ENCODE measurements at regions not wholly inside any gene's neighbourhood (a gene's known extent, or its start where the extent isn't known, plus 50 kb on each side); places are given as distances from the start of the nearest gene placed in this dataset.

DNA sequence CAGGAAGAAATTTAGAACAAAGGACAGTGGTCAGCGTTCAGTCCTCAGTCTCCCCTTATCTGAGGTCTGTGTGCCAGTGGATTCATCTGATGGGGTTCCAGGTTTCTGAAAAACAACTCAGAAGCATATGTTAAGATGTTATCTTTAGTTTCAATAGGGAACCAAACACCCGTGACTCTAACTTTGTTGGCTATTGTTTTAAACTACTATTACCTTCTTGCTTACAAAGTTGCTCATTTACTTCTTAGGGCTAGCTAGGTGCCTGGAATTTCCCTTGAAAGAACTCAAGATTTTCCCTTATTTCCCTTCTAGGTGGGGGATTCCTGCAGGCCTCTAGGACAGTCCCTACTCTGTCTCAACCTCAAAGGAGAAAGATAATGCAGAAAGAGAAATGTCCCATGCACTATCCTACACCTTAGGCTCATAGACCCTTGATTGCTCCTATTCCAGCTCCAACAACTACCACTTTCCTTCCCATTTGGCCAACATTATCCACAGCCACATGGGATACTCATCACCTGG, 192.5 kb upstream of the LYZL1 start:
- no peak for DNase-seq

DNA sequence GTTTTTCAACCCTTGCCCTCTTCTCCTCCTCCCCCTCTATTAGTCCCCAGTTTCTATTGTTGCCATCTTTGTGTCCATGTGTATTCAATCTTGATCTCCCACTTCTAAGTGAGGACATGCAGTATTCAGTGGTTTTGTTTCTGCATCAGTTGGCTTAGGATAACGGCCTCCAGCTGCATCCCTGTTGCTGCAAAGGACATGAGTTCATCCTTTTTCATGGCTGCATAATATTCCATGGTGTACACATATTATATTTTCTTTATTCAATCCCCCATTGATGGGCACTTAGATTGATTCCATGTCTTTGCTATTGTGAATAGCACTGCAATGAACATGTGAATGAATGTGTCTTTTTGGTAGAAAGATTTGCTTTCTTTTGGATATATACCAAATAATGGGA, 190.4 kb upstream of the LYZL1 start:
- no peak for DNase-seq

DNA sequence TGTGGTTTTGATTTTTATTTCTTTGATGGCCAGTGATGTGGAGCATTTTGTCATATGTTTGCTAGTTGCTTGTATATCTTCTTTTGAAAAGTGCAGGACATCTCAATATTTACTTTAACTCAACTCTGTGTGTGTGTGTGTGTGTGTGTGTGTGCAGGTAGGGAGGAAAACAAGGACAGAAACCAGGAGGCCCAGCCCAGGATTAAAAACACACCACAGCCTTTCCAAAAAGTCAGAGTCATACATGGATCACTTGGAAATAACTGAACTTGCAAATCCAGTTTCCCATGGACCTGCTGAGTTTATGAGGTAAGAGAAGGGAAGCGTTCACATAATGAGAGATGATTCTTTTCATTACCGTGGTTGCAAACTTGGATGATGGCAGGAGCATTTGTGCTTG, 189.9 kb upstream of the LYZL1 start:
- no peak for DNase-seq

DNA sequence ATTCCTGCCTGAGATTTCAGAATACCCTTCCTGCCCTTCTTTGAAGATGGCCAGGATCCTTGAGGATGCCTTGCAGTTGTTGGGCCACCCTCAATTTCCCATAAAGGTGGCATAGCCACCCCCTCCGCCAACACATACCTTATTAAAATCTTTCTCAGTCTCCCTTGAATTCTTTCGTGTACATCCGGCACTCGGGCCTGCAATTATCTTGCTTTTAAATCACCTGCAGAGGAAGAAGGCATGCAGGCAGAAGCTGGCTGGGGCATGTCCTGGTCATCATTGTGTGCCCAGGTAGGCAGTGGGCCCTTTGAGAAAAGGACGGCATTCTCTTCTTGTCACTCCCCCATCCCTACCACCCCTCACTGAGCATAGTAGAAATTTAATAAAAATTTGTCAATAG, 189.5 kb upstream of the LYZL1 start:
- no peak for DNase-seq

DNA sequence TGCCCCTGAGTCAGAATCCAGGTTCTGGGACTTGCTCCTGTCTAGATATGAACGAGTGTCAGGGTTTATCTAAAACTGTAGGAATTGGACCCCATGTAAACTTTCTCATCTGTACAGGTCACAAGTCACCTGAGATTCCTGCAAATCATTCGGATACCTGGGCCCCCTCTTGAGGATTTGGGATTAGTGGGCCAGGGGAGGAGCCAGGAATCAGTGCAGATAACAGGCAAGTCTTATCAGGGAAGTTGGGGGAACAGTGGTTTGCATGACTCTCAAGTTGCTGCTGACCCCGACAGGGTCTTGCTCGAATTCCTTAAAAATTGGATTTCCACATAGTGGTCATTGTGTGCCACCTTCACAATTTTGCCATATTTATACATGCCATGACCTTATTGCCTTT, 188.4 kb upstream of the LYZL1 start:
- no peak for DNase-seq

DNA sequence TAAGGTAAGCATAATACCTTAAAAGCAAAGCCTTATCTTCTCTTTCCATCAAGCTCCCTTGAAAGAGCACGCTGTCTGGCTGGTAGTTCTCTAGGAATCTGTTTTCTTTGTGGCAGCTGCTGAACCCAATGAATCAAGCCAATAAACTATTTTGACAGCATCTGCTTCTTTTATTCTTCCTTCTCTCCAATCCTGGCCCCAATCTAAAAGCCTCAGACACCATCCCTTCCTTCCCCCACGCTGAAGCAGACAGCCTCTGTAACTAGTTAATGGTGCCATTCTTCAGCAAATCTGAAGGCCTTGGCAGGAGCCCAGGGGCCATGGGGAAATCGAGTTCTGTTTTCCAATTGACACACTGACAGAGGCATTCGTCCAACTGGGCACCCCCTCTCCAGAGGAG, 186.6 kb upstream of the LYZL1 start:
- no peak for DNase-seq

DNA sequence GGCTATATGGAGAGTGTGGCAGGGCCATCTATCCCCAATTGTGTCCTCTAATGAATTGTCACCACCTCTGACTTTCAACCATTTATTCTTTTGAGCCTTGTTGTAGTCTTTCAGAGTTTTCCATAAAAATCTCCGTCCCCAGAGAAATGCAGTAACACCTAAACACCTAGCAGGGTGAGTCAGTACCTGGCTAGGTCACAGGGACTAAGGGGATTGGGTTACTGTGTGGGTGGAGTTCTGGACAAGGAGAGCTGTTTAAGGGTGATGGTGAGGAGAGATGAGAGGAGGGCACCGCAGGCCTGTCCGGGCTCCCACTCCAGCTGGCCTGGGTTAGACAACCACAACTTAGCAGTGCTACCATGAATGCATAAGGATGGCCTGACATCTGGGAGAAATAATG, 186.2 kb upstream of the LYZL1 start:
- DNase-seq: no peak

DNA sequence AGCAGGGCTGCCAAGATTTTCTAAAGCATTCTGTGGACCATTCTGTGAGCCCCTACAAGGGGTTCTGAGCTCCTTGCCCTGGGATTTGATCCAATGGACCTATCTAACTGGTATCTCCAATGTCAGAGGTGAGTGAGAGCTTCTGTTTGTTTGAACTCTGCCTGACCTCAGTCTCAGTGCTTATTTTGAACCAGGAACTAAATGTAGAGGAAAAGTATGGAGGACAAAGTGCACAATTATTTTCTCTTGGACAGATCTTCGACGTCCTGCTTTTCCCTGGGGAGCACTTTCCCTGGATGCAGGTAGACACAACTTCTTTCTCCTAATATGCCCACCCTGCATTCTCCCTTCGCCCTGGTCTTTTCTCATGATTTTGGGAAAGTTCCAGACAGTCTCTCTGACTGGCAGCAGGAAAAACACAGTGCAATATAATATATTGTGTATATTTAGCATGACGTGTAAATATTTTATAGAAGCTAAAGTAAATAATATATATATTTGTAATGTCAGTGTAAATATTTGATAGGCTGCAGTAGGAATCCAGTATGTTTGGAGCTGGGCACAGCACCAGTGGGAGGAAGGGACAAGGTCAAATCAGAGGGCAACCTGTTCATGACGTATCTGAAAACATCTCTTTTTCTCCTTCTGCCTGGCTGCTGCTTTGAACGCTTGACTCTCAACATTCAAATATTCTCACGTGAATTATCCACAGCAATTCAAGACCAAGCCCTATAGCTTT, 184.0 kb upstream of the LYZL1 start:
- DNase-seq: no peak

DNA sequence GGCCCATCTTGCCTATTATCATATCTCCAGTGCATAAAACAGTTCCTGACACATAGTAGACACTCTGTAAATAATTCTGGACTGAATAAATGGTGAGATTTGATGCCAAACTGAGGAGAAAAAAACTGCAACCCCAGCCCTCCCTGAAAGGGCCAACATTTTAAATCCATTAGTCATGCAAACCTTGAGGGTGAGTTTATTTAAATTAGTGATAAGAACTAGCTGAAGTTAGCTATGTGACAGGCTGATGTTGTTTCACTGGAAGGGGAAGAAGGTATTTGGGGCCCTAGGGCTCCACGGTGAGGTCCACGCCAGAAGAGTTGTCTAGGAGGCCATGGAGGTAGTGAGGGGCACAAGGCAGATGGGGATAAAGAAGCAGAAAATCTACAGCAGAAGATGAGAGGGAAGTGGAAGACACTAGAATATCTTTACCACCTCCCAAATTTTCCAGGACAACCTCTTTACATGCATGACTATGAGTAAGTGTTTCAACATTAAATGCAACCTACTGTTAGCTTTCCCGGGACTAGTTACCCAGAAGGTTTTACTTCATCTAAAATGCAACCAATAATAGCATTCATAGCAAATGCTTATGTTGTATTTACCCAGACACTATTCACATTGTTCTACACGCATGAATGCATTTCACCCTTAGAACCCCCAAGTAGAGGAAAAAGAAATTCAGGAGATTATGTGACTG, 183.2 kb upstream of the LYZL1 start:
- DNase-seq: no peak

DNA sequence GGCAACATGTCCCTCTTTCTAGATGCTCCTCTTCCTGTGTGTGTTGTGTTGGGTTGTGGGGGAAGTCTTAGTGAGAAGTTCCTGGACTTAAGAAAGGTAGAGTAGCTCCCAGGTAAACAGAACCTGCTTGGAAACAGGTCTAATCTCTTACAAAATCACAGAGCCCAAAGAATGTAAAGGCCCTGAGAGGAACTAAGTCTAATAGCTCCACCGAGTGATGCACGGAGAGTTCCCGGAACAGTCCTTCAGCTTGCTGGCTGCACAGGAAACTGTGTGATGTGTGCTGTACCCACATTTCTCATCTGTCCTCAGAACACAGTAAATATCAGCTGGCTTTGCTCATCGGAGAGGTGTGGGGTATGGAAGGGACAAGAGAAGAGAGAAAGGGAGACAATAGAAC, 182.6 kb upstream of the LYZL1 start:
- DNase-seq: no peak

DNA sequence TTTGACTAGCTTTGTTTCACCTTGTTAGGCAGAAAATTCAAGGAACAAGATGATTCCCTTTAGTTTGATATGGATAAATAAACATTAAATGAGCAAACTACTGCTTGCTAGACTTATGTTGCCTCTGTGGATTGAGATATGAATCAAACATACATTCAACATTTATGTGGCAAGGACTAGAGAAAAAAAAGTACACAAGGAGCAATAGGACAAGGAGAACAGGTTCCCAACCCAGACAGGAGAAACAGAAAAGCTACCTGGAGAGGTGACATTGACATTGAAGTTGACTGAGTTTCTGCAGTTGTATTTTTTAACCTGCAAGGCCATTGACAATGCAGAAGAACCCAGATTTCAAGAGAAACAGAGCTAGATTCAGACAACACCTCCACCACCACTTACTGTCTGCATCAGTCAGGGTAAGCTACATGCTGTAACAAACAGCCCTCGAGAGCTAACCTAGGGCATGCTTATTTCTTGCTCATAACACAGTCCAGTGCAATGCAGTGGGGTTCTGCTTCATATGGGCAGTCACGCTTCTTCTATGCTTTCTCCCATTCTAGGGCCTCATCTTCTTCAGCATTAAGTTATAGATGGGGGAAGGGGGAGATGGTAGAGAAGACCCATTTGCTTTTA, 180.9 kb upstream of the LYZL1 start:
- no peak for DNase-seq

DNA sequence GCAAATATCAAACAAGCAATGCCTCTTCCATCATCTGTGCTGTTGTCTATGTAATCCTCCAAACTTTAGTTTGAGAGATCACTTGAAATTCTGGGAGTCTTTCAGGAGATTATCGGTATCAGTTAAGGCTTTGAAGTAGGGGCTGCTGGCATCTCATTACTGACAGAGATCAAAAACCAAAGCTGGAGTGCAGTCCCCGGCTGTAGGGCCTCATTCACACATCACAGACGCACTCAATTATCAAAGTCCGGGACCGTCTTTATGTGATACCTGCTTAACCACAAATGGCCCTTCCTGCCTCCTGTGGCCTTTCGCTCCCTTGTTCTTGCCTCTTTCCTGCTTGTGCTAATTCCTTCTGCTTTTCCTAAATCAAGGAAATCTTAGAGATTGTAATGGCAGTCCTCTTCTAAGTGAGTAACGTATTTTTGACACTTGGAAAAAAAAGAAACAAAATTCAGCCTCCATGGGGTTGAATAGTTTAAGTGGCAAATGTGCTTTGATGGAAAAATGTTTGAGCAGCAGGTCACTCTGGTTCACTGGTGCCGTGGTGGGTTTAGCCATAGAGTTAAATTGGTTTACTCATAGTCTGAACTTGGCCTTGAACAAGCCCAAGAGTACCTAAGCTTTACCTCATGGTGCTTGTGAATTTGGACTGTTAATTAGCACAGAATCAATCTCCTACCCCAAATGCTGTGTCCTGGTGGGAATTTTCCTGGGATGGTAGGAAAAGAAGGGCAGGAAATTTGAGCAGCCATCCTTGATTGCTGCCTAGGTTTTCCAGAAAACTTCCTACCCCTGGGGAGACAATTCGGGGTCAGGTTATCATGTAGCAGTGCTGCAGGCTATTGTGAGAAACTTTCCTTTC, 178.9 kb upstream of the LYZL1 start:
- DNase-seq: no peak

DNA sequence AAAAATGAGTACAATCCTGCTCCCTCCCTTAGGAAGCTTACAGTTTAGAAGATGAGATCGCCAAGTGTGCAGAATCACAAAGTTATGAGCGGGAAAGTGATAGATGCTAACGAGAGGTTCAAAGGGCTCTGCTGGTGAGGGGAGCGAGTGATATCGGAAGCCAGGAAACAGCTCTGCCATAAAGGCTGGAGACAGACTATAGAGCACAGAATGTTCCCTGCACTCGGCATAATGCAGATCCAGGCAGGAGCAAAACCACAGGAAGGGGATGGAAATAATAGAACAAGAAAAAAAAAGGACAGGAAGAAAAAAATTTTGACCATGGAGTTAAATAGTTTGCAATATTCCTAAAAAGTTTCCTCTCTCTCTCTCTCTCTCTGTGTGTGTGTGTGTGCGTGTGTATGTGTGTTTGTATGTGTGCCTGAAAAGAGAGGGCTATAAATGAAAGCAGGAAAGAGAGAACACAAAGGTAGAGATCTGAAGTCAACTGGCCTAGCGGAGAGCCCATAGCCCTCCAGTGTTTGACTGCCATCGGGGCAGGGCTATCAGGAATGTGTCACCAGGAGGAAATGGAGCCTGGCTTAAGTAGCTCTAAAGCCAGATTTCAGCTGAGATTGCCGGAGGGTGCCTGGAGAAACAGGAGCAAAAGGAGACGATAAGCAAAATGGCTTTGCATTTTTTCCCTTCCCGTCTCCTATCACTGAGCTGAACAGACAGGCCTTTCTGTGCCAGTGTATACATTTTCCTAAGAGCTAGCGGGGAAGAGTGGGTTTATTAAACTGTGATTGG, 175.8 kb upstream of the LYZL1 start:
- no peak for DNase-seq

DNA sequence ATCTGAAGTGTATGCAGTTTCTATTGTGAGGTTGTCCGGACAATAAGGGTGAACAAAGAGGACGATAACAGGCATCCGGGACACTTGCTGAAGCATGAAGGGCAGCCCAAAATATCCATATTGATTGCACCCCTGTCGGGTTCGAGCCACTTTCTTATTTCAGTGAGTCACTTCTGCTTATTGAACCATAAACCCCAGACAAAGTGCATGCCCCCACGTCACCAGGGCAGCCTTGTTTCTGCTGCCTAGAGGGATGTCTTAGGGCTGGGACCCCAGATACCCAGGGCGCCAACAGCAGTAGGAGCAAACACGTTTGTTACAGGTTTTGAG, 175.3 kb upstream of the LYZL1 start:
- no peak for DNase-seq

DNA sequence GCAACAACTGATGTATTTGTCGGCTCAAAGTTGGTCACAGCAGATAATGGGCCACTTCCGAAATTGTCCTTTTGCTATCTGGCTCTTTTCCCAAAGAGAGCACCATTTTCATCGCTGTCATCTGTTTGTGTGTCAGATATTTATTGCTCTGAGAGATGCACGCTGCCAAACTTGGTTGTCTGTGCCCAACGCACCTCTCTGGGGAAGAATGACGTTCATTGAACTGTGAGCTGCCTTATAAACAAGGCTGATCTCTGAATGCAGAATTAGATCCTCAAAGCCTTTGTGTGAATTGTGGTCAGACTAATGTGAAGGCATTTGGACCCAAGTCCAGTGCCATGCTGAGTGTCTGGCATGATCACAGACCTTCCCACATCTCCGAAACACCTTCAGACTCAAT, 174.7 kb upstream of the LYZL1 start:
- no peak for DNase-seq

DNA sequence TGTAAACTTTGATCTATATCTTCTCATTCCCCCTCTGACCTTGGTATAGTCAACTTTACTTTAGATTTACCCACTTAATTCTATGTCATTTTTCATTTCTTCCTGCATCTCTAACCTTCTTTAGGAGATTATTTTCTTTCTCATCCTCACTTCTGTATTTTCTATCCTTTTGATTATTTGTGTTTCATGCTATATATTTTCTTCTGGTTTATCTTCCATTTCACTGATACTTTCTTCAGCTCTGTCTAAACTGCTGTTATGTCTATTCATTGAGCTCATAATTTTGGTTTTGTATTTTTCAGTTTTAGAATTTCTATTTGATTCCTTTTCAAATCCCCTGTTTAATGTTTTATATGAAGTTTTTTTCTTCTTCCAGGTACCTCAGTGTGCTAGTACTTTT, 171.1 kb upstream of the LYZL1 start:
- no peak for DNase-seq

DNA sequence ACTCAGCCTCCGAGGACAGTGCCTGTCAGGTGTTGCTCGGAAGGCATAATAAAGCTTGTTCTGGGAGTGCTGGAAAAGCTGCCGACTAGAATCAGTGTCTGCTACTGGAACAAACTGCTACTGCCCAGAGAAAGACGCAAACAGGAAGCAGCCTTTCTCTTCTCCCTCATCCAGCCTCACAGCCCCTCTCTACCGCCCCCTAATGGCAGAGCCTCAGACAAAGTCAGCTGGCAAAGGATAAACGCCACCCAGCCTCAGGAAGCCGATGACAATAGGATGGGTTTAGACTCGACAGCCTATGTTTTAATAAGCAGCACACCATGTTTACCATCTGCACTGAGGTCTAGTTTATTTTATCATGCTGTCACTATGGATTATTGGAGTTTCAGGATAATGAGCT, 169.5 kb upstream of the LYZL1 start:
- peak in 1 of 2 donors; percentile 32 for DNase-seq

DNA sequence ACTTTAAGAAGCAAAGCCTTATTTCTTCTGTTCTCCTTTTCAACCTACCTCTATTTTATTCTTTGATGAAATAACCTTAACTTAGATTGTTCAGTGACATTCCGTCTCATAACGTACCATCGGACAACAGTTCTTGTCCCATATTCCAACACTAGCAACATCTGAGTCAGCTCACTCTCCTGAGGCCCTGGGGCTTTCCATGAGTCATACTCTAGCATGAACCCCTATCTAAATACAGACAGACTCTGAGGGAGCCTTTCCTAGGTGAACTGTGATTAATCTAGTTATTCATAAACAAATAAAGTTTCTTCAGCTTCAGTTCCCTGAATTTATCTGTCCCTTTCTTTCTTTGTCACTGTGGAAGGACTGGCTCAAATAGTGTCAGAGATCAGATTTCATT, 168.7 kb upstream of the LYZL1 start:
- DNase-seq: no peak

DNA sequence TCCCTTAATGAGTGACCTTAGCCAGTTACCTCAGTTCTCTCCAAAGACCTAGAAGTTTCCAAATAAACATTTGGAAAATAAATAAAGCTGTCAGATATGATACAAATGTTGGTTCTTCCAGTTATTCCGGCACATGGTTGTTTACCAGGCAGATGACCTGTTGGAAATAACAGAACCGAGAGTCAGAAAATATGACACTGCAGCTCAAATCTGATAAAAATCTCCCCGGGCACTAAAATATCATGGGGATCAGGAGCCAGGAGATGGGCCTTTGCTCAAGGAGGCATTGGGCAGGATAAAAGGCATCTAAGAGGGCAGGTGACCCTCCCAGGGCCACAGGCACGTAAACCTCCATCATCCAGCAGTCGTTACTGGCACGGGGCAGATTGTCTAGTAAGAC, 164.0 kb upstream of the LYZL1 start:
- DNase-seq: no peak

DNA sequence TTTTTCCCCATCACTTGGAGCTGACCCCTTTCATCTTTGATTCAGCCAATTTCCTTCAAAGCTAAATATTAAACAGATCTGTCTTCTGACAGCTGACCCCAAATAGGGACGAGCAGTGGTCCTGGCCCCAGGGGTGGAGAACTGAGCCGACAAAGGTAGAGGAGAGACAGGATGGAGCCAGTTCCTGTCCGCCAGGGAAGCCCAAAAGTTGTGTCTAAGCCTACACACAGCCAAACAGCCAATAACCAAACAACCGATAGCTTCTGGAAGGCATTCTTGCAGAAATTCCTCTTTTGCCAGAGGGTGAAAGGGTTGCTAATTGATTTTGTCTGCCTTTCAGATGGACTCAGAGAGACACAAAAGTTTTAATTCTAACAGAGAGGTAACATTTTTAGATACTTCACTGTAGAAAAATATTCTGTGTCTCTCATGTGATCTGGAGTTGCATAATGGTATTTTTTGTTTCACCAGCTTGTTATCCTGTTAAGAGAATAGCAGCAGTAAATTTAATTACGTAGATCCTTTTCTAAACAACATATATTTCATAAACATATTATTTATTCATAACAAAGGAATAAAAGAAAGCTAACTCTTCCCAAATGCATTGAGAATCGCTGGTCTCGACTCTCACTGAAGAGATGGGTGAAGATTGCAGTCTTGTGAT, 161.7 kb upstream of the LYZL1 start:
- DNase-seq: no peak

DNA sequence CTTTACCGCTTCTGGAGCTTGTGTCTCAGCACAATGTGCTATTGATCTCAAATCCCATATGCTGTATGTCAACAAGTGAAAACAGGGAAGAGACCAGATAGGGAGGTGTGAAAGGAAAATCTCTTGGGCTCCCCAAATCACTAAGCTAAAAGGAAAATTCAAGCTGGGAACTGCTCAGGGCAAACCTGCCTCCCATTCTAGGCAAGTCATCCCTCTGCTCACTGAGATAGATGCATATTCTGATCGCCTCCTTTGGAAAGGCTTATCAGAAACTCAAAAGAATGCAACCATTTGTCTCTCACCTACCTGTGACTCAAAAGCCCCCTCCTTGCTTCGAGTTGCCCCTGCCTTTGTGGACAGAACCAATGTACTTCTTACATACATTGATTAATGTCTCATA, 161.1 kb upstream of the LYZL1 start:
- DNase-seq: no peak

DNA sequence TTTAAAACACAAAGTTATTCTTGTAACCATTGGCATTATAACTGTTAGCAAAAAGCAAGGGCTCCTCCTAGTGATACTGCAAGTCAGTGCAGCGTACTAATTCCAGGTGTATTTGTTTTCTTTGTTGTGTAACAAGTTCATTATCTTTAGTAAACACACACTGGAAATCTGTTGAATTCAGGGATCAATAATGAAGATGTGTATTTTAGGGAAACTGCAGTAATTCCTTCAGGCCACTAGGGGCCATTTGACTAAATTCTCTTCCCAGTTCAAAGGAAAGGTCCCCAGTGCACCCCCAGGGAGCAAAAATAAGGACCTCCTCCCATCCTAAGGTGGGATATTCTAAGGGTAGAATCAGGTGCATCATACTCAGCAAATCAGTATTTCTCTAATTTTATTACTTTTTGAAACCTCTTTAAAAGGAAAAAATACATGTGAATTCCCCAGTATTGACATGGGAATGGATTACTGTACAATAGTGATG, 158.6 kb upstream of the LYZL1 start:
- no peak for DNase-seq

Measured in stimulated activated CD4-positive, alpha-beta T cell treated with anti-CD3 and anti-CD28 coated beads, Interleukin-2, amount 100 ng/mL, for 24 hours (primary cell).